Neural cell (in vitro differentiated cells): ENCODE measurements at regions not wholly inside any gene's neighbourhood (a gene's known extent, or its start where the extent isn't known, plus 50 kb on each side); places are given as distances from the start of the nearest gene placed in this dataset.

Experiments
- CTCF ChIP-seq: fragments of 450-650 bp; IDR thresholded peaks from 2 replicates; pipeline ENCODE4 v1.5.1; 2014; ENCODE audit warnings: antibody characterized with exemption, mild to moderate bottlenecking, moderate library complexity; ENCODE audit not compliant: poor library complexity, severe bottlenecking
- EZH2 ChIP-seq: fragments of 200-600, 300-800 bp; shearing (Covaris generic), sonication (generic); IDR thresholded peaks from 2 replicates; pipeline ENCODE4 v1.6.1; 2014; ENCODE audit warnings: antibody characterized with exemption, low read length, borderline replicate concordance, mild to moderate bottlenecking; ENCODE audit not compliant: insufficient read depth, poor library complexity, severe bottlenecking
- POLR2AphosphoS5 ChIP-seq: IDR thresholded peaks from 2 replicates; pipeline ENCODE4 v1.6.1; 2012
- SMC3 ChIP-seq: fragments of 450-650 bp; conservative IDR thresholded peaks from 2 replicates; pipeline ENCODE4 v1.6.1; 2014; ENCODE audit warnings: antibody characterized with exemption, mild to moderate bottlenecking, moderate library complexity; ENCODE audit not compliant: poor library complexity

DNA sequence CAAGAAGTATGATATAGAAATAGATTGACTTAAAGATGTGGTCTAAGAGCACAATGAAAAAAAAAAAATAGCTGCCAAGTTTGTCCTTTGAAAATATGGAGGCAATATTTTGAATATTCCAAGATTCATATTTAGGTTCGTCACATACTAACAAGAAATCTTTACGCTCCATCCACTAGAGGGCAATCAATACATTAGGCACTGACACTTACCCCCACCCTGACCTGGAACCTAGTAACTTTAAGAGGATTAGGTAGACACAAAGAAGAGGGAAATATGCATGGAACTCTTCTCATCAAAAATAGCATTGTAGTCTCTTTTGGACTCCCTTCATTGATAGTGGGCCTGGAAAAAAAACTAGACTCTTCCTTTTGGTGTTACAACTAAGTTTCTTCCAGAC is 1108.1 kb downstream of the PCDH19 start:
- TF ChIP-seq CTCF (no peak), SMC3 (no peak), POLR2AphosphoS5 (no peak), EZH2 (no peak)
